ENCODE measurements at regions not wholly inside any gene's neighbourhood (a gene's known extent, or its start where the extent isn't known, plus 50 kb on each side); places are given as distances from the start of the nearest gene placed in this dataset.

GRCh38 chr6:54060286-54060685, 51.0 kb upstream of the MLIP start:
- no peak for DNase-seq

Measured in islet precursor cell (in vitro differentiated cells).